ENCODE measurements at regions not wholly inside any gene's neighbourhood (a gene's known extent, or its start where the extent isn't known, plus 50 kb on each side); places are given as distances from the start of the nearest gene placed in this dataset.

- CTCF ChIA-PET: interaction anchor here (0.8 to 1.0 kb wide), 2 partner anchors 8 to 63 kb away, joined by 3 read pairs; no protein-coding TSS in a partner anchor
- no peak overlapping the region for H3K4me3 Mint-ChIP-seq
- peak overlapping the region; percentile 52 for H3K27ac Mint-ChIP-seq
- H3K36me3 Mint-ChIP-seq: peaks cover 22% of the 10 kb centered on the region
- peaks cover 49% of the 10 kb centered on the region for H3K4me1 Mint-ChIP-seq
- H3K9me3 Mint-ChIP-seq: no peaks in the 10 kb centered on the region
- no peaks in the 10 kb centered on the region for H3K27me3 Mint-ChIP-seq
- no peak for DNase-seq
Measured at GRCh38 chrX:45781901-45782553, 581.4 kb upstream of the DIPK2B start.

GRCh38 chrX:45778616-45779015, 577.9 kb upstream of the DIPK2B start:
- DNase-seq: no peak
- H3K9me3 Mint-ChIP-seq: no peaks in the 10 kb centered on the region
- peaks cover 15% of the 10 kb centered on the region for H3K36me3 Mint-ChIP-seq
- peaks cover 59% of the 10 kb centered on the region for H3K4me1 Mint-ChIP-seq
- no peaks in the 10 kb centered on the region for H3K27me3 Mint-ChIP-seq
- no peak overlapping the region for H3K27ac Mint-ChIP-seq
- H3K4me3 Mint-ChIP-seq: no peak overlapping the region
- CTCF ChIA-PET: interaction anchor here (0.9 kb wide), 1 partner anchor 26 kb away, joined by 3 read pairs; no protein-coding TSS in a partner anchor

- Mint-ChIP-seq H3K27ac (no peak overlapping the region), H3K27me3 (no peaks in the 10 kb centered on the region), H3K4me1 (peaks cover 64% of the 10 kb centered on the region), H3K9me3 (no peaks in the 10 kb centered on the region), H3K36me3 (peaks cover 16% of the 10 kb centered on the region), H3K4me3 (no peak overlapping the region)
- no peak for DNase-seq
- CTCF ChIA-PET: no interaction called here
Measured at GRCh38 chrX:45777366-45777765, 576.7 kb upstream of the DIPK2B start.

- H3K4me1 Mint-ChIP-seq: peaks cover 75% of the 10 kb centered on the region
- CTCF ChIA-PET: interaction anchor here (1.4 kb wide), 1 partner anchor 17 kb away, joined by 4 read pairs; no protein-coding TSS in a partner anchor
- peaks cover 15% of the 10 kb centered on the region for H3K36me3 Mint-ChIP-seq
- DNase-seq: no peak
- no peak overlapping the region for H3K4me3 Mint-ChIP-seq
- no peaks in the 10 kb centered on the region for H3K9me3 Mint-ChIP-seq
- H3K27ac Mint-ChIP-seq: no peak overlapping the region
- H3K27me3 Mint-ChIP-seq: no peaks in the 10 kb centered on the region
Measured at GRCh38 chrX:45775468-45775867, 574.8 kb upstream of the DIPK2B start.

GRCh38 chrX:45774961-45775360, 574.3 kb upstream of the DIPK2B start:
- Mint-ChIP-seq H3K4me1 (peaks cover 74% of the 10 kb centered on the region), H3K27ac (no peak overlapping the region), H3K9me3 (no peaks in the 10 kb centered on the region), H3K27me3 (no peaks in the 10 kb centered on the region), H3K4me3 (no peak overlapping the region), H3K36me3 (peaks cover 14% of the 10 kb centered on the region)
- DNase-seq: no peak
- CTCF ChIA-PET: interaction anchor here (1.4 kb wide), 1 partner anchor 17 kb away, joined by 4 read pairs; no protein-coding TSS in a partner anchor

- no peaks in the 10 kb centered on the region for H3K9me3 Mint-ChIP-seq
- no peak overlapping the region for H3K4me3 Mint-ChIP-seq
- peaks cover 12% of the 10 kb centered on the region for H3K36me3 Mint-ChIP-seq
- CTCF ChIA-PET: interaction anchor here (0.6 to 0.7 kb wide), 2 partner anchors 8 to 29 kb away, joined by 3 read pairs; no protein-coding TSS in a partner anchor
- DNase-seq: no peak
- H3K4me1 Mint-ChIP-seq: peaks cover 67% of the 10 kb centered on the region
- no peak overlapping the region for H3K27ac Mint-ChIP-seq
- no peaks in the 10 kb centered on the region for H3K27me3 Mint-ChIP-seq
Measured at GRCh38 chrX:45773572-45773971, 572.9 kb upstream of the DIPK2B start.

- no peaks in the 10 kb centered on the region for H3K9me3 Mint-ChIP-seq
- H3K36me3 Mint-ChIP-seq: peaks cover 16% of the 10 kb centered on the region
- peak overlapping the region; percentile 95 for H3K4me3 Mint-ChIP-seq
- DNase-seq: peak; percentile 71
- peaks cover 64% of the 10 kb centered on the region for H3K4me1 Mint-ChIP-seq
- CTCF ChIA-PET: interaction anchor here (0.5 to 1.1 kb wide), 4 partner anchors 16 to 256 kb away, joined by 3 read pairs; no protein-coding TSS in a partner anchor
- H3K27me3 Mint-ChIP-seq: no peaks in the 10 kb centered on the region
- peak overlapping the region; percentile 97 for H3K27ac Mint-ChIP-seq
Measured at GRCh38 chrX:45771560-45772340, 571.1 kb upstream of the DIPK2B start.

GRCh38 chrX:45771114-45771513, 570.4 kb upstream of the DIPK2B start:
- peaks cover 63% of the 10 kb centered on the region for H3K4me1 Mint-ChIP-seq

GRCh38 chrX:45769761-45770582, 569.3 kb upstream of the DIPK2B start:
- CTCF ChIA-PET: interaction anchor here (1.0 to 1.1 kb wide), 2 partner anchors 12 to 37 kb away, joined by 3 read pairs; no protein-coding TSS in a partner anchor
- peak; percentile 53 for DNase-seq
- peaks cover 66% of the 10 kb centered on the region for H3K4me1 Mint-ChIP-seq

More at GRCh38 chrX:45771114-45771513, 570.4 kb upstream of the DIPK2B start:
- H3K36me3 Mint-ChIP-seq: peaks cover 16% of the 10 kb centered on the region
- H3K4me3 Mint-ChIP-seq: peak overlapping the region; percentile 95
- peak overlapping the region; percentile 97 for H3K27ac Mint-ChIP-seq
- CTCF ChIA-PET: interaction anchor here (0.5 to 1.1 kb wide), 3 partner anchors 15 to 71 kb away, joined by 3 read pairs; no protein-coding TSS in a partner anchor
- H3K9me3 Mint-ChIP-seq: no peaks in the 10 kb centered on the region
- no peak for DNase-seq
- H3K27me3 Mint-ChIP-seq: no peaks in the 10 kb centered on the region

GRCh38 chrX:45768666-45769236, 568.1 kb upstream of the DIPK2B start:
- H3K36me3 Mint-ChIP-seq: peaks cover 23% of the 10 kb centered on the region
- H3K4me1 Mint-ChIP-seq: peaks cover 60% of the 10 kb centered on the region
- H3K27me3 Mint-ChIP-seq: no peaks in the 10 kb centered on the region
- H3K27ac Mint-ChIP-seq: peak overlapping the region; percentile 97
- H3K9me3 Mint-ChIP-seq: no peaks in the 10 kb centered on the region
- no peak for DNase-seq
- CTCF ChIA-PET: interaction anchor here (0.7 to 1.1 kb wide), 3 partner anchors 10 to 63 kb away, joined by 3 read pairs; no protein-coding TSS in a partner anchor
- H3K4me3 Mint-ChIP-seq: peak overlapping the region; percentile 95

More at GRCh38 chrX:45769761-45770582, 569.3 kb upstream of the DIPK2B start:
- H3K36me3 Mint-ChIP-seq: peaks cover 22% of the 10 kb centered on the region
- H3K27me3 Mint-ChIP-seq: no peaks in the 10 kb centered on the region
- no peaks in the 10 kb centered on the region for H3K9me3 Mint-ChIP-seq
- H3K27ac Mint-ChIP-seq: peak overlapping the region; percentile 97
- peak overlapping the region; percentile 95 for H3K4me3 Mint-ChIP-seq

- peaks cover 61% of the 10 kb centered on the region for H3K4me1 Mint-ChIP-seq
- DNase-seq: no peak
- no peaks in the 10 kb centered on the region for H3K27me3 Mint-ChIP-seq
- peak overlapping the region; percentile 75 for H3K27ac Mint-ChIP-seq
- peak overlapping the region; percentile 75 for H3K4me3 Mint-ChIP-seq
- CTCF ChIA-PET: interaction anchor here (1.5 kb wide), 1 partner anchor 36 kb away, joined by 3 read pairs; no protein-coding TSS in a partner anchor
- no peaks in the 10 kb centered on the region for H3K9me3 Mint-ChIP-seq
- peaks cover 30% of the 10 kb centered on the region for H3K36me3 Mint-ChIP-seq
Measured at GRCh38 chrX:45766981-45767501, 566.4 kb upstream of the DIPK2B start.

- peaks cover 59% of the 10 kb centered on the region for H3K4me1 Mint-ChIP-seq
- no peaks in the 10 kb centered on the region for H3K9me3 Mint-ChIP-seq
- CTCF ChIA-PET: no interaction called here
- H3K27me3 Mint-ChIP-seq: no peaks in the 10 kb centered on the region
- no peak for DNase-seq
- no peak overlapping the region for H3K4me3 Mint-ChIP-seq
- H3K36me3 Mint-ChIP-seq: peaks cover 39% of the 10 kb centered on the region
- H3K27ac Mint-ChIP-seq: no peak overlapping the region
Measured at GRCh38 chrX:45765767-45766166, 565.1 kb upstream of the DIPK2B start.

- CTCF ChIA-PET: no interaction called here
- peaks cover 43% of the 10 kb centered on the region for H3K36me3 Mint-ChIP-seq
- H3K9me3 Mint-ChIP-seq: no peaks in the 10 kb centered on the region
- H3K27ac Mint-ChIP-seq: peak overlapping the region; percentile 68
- no peak overlapping the region for H3K4me3 Mint-ChIP-seq
- peaks cover 62% of the 10 kb centered on the region for H3K4me1 Mint-ChIP-seq
- no peak for DNase-seq
- H3K27me3 Mint-ChIP-seq: no peaks in the 10 kb centered on the region
Measured at GRCh38 chrX:45765281-45765680, 564.6 kb upstream of the DIPK2B start.

Measured in activated naive CD4-positive, alpha-beta T cell treated with anti-CD3 and anti-CD28 coated beads, Interleukin-2, amount 10 ng/mL, durations not matched to agents 7 days and 5 days (primary cell).